CD4-positive, alpha-beta T cell (primary cell): ENCODE measurements at regions not wholly inside any gene's neighbourhood (a gene's known extent, or its start where the extent isn't known, plus 50 kb on each side); places are given as distances from the start of the nearest gene placed in this dataset.

Experiments used
- ATAC-seq: fragments of 200-7000 bp; cut with Tn5 transposase; one replicate; pipeline ENCODE4 v1.10.0; 2022; ENCODE audit warnings: mild to moderate bottlenecking; ENCODE audit not compliant: poor library complexity
- CTCF ChIA-PET: fragments of 350-600 bp; sonication (Branson Sonifier 250); formaldehyde crosslinking; loops from one replicate; lab custom pipeline; 2021; ENCODE audit warnings: antibody characterized with exemption, inconsistent platforms; lab: Charles Lee
- POLR2A ChIA-PET: fragments of 350-600 bp; sonication (Branson Sonifier 250); formaldehyde crosslinking; loops from one replicate; lab custom pipeline; 2021; ENCODE audit warnings: antibody characterized with exemption, inconsistent platforms; lab: Charles Lee
- DNase-seq, 14 experiments: peaks; one replicate each; pipeline ENCODE4 v3.0.0-alpha.2; 2013 to 2020; ENCODE audit warnings: mixed read lengths in 2 of 14
- H3K27ac ChIP-seq, 2 donors: one replicate each; pipeline versions ENCODE4 v1.5.1 to v1.7.0; 2013; ENCODE audit warnings: low read length in 2 of 2, low read depth in 1 of 2, mild to moderate bottlenecking in 1 of 2
- H3K27me3 ChIP-seq, 2 experiments: 1 replicate in 1 of 2; 2 replicates in 1 of 2; pipeline versions ENCODE4 v1.6.1 to v1.7.0; 2013; ENCODE audit warnings: low read length in 2 of 2, control low read depth in 1 of 2, mild to moderate bottlenecking in 1 of 2, moderate library complexity in 1 of 2; ENCODE audit not compliant: insufficient read depth in 2 of 2, control insufficient read depth in 1 of 2
- H3K36me3 ChIP-seq: one replicate; pipeline ENCODE4 v1.6.1; 2013; ENCODE audit warnings: low read length, control low read depth; ENCODE audit not compliant: insufficient read depth
- H3K4me1 ChIP-seq: one replicate; pipeline ENCODE4 v1.6.1; 2013; ENCODE audit warnings: low read length, control low read depth; ENCODE audit not compliant: insufficient read depth
- H3K4me3 ChIP-seq: one replicate; pipeline ENCODE4 v1.5.1; 2013; ENCODE audit warnings: mild to moderate bottlenecking, low read length, moderate library complexity
- H3K9me3 ChIP-seq, 2 experiments: 1 replicate in 1 of 2; 2 replicates in 1 of 2; pipeline versions ENCODE4 v1.6.1 to v1.7.0; 2013; ENCODE audit warnings: low read length in 2 of 2, mild to moderate bottlenecking in 2 of 2, control low read depth in 1 of 2, moderate library complexity in 1 of 2; ENCODE audit not compliant: control insufficient read depth in 1 of 2, insufficient read depth in 1 of 2
- H3K27ac Mint-ChIP-seq: one replicate; pipeline ENCODE4 v1.8.0; 2020; ENCODE audit warnings: mixed read lengths
- H3K27me3 Mint-ChIP-seq: one replicate; pipeline ENCODE4 v1.8.0; 2021; ENCODE audit warnings: mixed read lengths
- H3K36me3 Mint-ChIP-seq: one replicate; pipeline ENCODE4 v1.8.0; 2021; ENCODE audit warnings: low read depth, mixed read lengths
- H3K4me1 Mint-ChIP-seq: one replicate; pipeline ENCODE4 v1.8.0; 2021; ENCODE audit warnings: low read depth, mixed read lengths
- H3K4me3 Mint-ChIP-seq: one replicate; pipeline ENCODE4 v1.8.0; 2020; ENCODE audit warnings: mild to moderate bottlenecking, mixed read lengths
- H3K9me3 Mint-ChIP-seq: one replicate; pipeline ENCODE4 v1.8.0; 2020; ENCODE audit warnings: mixed read lengths
- CTCF ChIP-seq: fragments of 200-600 bp; IDR thresholded peaks from one replicate; pipeline ENCODE4 v1.8.0; 2022; ENCODE audit warnings: antibody characterized with exemption, mild to moderate bottlenecking
- intact Hi-C, 2 experiments: fragments of 100-400 bp; cut with DNase I in 1 of 2; cut with micrococcal nuclease in 1 of 2; formaldehyde crosslinking; loops; one replicate each; pipeline versions ENCODE4 v1.15.1 to v1.9.0; 2023 to 2025; cut with DNase I, micrococcal nuclease

- Mint-ChIP-seq H3K27ac (no peak overlapping the region), H3K36me3 (no peaks in the 10 kb centered on the region), H3K4me3 (no peak overlapping the region), H3K27me3 (no peaks in the 10 kb centered on the region), H3K4me1 (no peaks in the 10 kb centered on the region), H3K9me3 (peaks cover 4% of the 10 kb centered on the region)
- DNase-seq (no peak), ATAC-seq (no peak)
- Histone ChIP-seq H3K27me3 (no peaks in the 10 kb centered on the region), H3K36me3 (no peaks in the 10 kb centered on the region), H3K4me3 (no peak overlapping the region), H3K4me1 (no peaks in the 10 kb centered on the region), H3K9me3 (no peaks in the 10 kb centered on the region), H3K27ac (no peak overlapping the region)
- POLR2A ChIA-PET: no interaction called here
- intact Hi-C loops: no loop called here
- TF ChIP-seq CTCF: no peak
- CTCF ChIA-PET: no interaction called here
These were observed 147.4 kb upstream of the EPHA3 start for GRCh38 chr3:88960019-88960418.

GRCh38 chr3:88963003-88963402, 144.4 kb upstream of the EPHA3 start:
- H3K27me3 Mint-ChIP-seq: no peaks in the 10 kb centered on the region
- Histone ChIP-seq H3K9me3 (no peaks in the 10 kb centered on the region), H3K4me3 (no peak overlapping the region), H3K27me3 (no peaks in the 10 kb centered on the region), H3K4me1 (no peaks in the 10 kb centered on the region), H3K36me3 (no peaks in the 10 kb centered on the region), H3K27ac (no peak overlapping the region)
- intact Hi-C loops: no loop called here
- no peak overlapping the region for H3K4me3 Mint-ChIP-seq
- no peaks in the 10 kb centered on the region for H3K4me1 Mint-ChIP-seq
- DNase-seq (no peak), ATAC-seq (no peak)
- ChIA-PET POLR2A (no interaction called here), CTCF (no interaction called here)
- no peak overlapping the region for H3K27ac Mint-ChIP-seq
- peaks cover 2% of the 10 kb centered on the region for H3K9me3 Mint-ChIP-seq
- no peak for TF ChIP-seq CTCF
- H3K36me3 Mint-ChIP-seq: no peaks in the 10 kb centered on the region

GRCh38 chr3:88979760-88980159, 127.7 kb upstream of the EPHA3 start:
- CTCF ChIA-PET: no interaction called here
- Mint-ChIP-seq H3K27me3 (no peaks in the 10 kb centered on the region), H3K4me3 (no peak overlapping the region)

More at GRCh38 chr3:88979760-88980159, 127.7 kb upstream of the EPHA3 start:
- ATAC-seq (no peak), DNase-seq (no peak)
- POLR2A ChIA-PET: no interaction called here
- Mint-ChIP-seq H3K4me1 (no peaks in the 10 kb centered on the region), H3K27ac (no peak overlapping the region), H3K9me3 (peaks cover 3% of the 10 kb centered on the region), H3K36me3 (no peaks in the 10 kb centered on the region)
- no peaks in the 10 kb centered on the region for H3K36me3 ChIP-seq
- H3K27me3 ChIP-seq: no peaks in the 10 kb centered on the region
- intact Hi-C loops: no loop called here
- no peaks in the 10 kb centered on the region for H3K9me3 ChIP-seq
- H3K4me1 ChIP-seq: no peaks in the 10 kb centered on the region
- no peak for TF ChIP-seq CTCF
- no peak overlapping the region for H3K4me3 ChIP-seq
- no peak overlapping the region for H3K27ac ChIP-seq
